SKM-1 (cell line): ENCODE measurements at regions not wholly inside any gene's neighbourhood (a gene's known extent, or its start where the extent isn't known, plus 50 kb on each side); places are given as distances from the start of the nearest gene placed in this dataset.

Experiments used
- DNase-seq: peaks from one replicate; lab custom pipeline; 2025; ENCODE audit not compliant: unreplicated experiment; lab: John Stamatoyannopoulos, UW

GRCh38 chr13:68064001-68064770 lies 834.0 kb upstream of the PCDH9 start:
- DNase-seq, result no peak

DNA sequence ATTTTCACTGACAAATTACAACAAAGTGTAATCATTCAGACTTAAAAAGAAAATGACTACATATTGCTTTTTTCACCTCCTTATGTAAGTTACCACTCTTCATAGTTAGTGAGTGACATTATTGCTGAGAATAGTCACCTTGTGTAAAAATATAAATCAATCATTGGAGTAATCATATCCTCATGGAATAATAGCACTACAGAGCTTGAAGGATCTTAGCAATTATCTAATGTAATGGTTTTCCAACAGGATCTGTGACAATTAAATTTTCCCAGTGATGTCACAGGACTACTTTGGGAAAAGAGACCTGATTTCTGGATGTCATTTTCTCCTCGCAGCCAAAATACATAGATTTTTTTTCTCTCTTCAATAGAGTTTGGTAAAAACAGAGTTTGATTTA lies 833.0 kb upstream of the PCDH9 start:
- DNase-seq, result no peak

DNA sequence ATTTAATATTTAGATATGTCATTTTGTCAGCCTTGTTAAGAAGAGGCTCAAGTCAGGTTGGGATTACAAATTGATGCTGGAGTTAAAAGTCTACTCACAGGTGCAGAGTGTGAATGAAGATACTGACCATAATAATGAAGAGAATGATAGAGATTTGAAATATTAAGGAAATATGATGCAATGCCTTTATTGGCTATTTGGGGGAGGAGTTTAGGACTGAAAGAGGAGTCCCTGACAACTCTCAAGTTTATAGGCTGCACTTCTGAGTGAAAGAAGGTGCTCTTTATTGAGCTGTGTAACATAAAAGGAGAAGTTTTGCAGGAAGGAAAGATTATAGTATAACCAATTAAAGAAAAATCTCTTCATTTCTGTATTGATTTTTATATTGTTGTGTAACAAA lies 827.7 kb upstream of the PCDH9 start:
- DNase-seq, result no peak

DNA sequence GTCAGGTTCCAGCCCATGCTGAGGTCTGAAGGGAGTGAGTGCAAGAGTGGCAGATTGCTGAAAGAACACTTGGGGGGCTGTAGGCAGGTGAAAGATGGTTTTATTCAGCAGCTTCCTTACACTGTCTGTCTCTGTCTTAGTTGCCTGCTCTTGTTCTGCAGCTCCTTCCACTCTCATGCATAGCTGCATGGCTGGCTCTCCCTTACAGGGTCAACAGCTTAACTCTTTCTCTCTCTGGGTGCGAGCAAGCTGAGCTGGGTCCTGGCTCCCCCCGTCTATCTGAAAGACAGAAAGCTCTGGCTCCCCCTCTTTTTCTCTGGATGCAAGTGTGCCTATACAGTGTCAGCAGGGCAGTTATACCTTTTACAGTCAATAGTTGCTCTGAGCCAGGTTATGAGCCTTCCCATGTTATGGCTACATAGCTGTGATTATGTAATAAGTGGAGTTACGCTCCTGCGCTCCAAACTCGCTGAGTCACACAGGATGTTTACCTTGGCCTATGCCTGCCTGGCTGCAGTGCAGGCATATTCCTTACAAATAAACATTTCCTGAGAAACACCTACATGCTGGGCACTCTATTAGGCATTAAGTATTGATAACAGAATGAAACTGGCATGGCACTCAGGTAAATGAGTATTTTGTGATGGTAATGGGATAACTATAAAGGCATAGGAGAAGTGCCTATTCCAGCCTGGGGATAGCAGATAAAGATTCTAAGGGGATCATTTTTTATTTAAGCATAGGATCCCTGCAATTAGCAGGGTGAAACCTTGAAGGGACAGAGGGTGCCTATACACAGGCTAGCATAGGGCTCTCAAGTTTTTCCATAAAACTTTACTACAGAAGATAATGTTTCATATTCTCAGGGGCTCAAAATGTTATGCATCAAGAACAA lies 826.9 kb upstream of the PCDH9 start:
- no peak for DNase-seq

DNA sequence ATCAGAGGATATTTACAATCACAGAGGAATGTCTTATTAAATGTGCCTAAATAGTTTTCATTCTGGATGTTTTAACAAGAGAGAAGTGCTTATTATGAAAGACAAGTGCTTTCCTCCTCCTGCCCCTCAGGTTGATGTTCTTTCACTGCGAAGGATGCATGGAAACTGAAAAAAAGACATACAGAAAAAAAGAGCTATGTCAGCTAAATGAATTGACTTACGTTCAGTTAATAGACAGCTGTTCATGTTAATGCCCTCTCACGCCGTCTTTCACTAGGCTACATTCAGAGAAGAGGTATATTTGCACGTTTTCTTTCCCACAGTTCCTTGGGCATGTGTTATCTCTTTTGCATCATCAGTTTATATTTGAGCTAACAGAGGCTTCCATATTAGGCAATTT lies 821.8 kb upstream of the PCDH9 start:
- no peak for DNase-seq

DNA sequence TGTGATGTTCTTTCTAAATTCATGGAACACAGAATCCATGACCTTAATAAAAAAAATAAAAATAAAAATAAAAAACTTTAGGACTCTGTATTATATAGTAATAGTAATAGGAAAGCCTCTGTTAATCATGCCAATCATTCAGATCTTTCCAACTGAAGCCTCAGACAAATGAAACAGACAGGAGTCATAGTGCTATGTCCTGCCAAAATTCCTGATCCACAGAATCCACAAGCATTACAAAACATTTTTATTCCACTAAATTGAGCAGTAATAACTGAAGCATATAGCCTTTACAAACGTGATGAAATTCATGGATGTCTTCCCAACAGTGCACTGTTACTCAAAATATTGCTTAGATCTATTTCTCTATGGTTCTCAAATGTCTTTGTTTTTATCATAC lies 820.6 kb upstream of the PCDH9 start:
- DNase-seq, result no peak

GRCh38 chr13:68048802-68049359 lies 818.7 kb upstream of the PCDH9 start:
- DNase-seq, result no peak

GRCh38 chr13:68047889-68048288 lies 817.8 kb upstream of the PCDH9 start:
- DNase-seq, result no peak

GRCh38 chr13:68046903-68047302 lies 816.8 kb upstream of the PCDH9 start:
- no peak for DNase-seq

- DNase-seq, result no peak
These were observed 800.1 kb upstream of the PCDH9 start for GRCh38 chr13:68030152-68030809.

- no peak for DNase-seq
These were observed 798.6 kb upstream of the PCDH9 start for GRCh38 chr13:68028701-68029100.

GRCh38 chr13:68027306-68027705 lies 797.2 kb upstream of the PCDH9 start:
- no peak for DNase-seq

DNA sequence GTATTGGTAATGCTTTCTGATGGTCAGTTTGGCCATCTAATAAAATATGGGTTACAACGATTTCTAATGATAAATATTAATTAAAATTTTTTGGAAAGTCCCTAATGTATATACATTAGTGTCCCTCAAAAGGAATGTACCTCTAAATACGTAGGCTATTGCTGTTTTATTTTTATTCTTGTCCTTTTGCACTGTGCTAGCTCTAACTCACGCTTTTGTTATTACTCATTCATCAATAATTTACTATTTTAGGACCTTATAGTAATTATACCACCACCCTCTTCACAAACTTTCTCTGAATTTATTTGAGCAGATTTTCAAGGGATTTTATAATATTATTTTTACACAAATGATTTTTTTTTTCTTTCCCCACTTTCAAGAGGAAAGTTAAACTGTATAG lies 795.9 kb upstream of the PCDH9 start:
- DNase-seq, result no peak

GRCh38 chr13:68025604-68026003 lies 795.5 kb upstream of the PCDH9 start:
- DNase-seq, result no peak

- no peak for DNase-seq
These were observed 793.9 kb upstream of the PCDH9 start for GRCh38 chr13:68023838-68024581.

DNA sequence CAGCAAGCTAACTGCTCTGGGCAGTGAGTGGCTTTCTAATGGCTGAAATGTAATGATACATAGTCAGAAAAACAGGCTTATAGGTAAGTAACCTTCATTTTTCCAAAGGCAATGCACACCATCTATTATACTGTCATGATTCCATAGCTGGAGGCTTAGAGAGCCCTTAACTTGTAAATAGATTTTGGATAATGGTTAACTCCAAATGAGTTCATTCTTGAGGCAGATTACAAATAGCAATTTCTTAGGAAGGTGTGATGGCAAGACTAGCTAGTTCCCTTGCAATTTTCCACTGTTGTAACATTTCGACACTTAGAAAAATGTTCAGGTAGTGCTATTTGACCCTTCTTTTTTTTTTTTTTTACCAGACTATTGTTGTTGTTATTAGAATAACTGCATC lies 789.8 kb upstream of the PCDH9 start:
- no peak for DNase-seq

GRCh38 chr13:68009546-68009945 lies 779.4 kb upstream of the PCDH9 start:
- DNase-seq, result no peak

- DNase-seq, result no peak
These were observed 777.4 kb upstream of the PCDH9 start for GRCh38 chr13:68007576-68007975.

- DNase-seq, result no peak
These were observed 766.0 kb upstream of the PCDH9 start for GRCh38 chr13:67996101-67996500.

DNA sequence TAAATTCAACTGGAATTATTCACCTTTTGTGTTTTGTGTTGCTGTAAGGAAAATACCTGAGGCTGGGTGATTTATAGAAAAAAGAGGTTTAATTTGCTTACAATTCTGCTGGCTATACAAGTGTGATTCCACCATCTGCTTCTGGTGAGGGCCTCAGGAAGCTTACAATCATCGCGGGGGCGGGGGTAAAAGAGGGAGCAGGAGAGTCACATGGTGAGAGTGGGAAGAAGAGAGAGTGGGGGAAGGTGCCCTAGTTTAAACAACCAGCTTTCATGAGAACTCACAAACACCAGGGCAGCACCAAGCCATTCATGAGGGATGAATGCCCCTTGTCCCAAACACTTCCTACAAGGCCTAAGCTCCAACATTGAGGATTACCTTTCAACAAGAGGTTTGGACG lies 760.7 kb upstream of the PCDH9 start:
- no peak for DNase-seq

- no peak for DNase-seq
These were observed 756.1 kb upstream of the PCDH9 start for GRCh38 chr13:67986234-67986633.
